ENCODE measurements at regions not wholly inside any gene's neighbourhood (a gene's known extent, or its start where the extent isn't known, plus 50 kb on each side); places are given as distances from the start of the nearest gene placed in this dataset.

- TF ChIP-seq, protein P1, sequence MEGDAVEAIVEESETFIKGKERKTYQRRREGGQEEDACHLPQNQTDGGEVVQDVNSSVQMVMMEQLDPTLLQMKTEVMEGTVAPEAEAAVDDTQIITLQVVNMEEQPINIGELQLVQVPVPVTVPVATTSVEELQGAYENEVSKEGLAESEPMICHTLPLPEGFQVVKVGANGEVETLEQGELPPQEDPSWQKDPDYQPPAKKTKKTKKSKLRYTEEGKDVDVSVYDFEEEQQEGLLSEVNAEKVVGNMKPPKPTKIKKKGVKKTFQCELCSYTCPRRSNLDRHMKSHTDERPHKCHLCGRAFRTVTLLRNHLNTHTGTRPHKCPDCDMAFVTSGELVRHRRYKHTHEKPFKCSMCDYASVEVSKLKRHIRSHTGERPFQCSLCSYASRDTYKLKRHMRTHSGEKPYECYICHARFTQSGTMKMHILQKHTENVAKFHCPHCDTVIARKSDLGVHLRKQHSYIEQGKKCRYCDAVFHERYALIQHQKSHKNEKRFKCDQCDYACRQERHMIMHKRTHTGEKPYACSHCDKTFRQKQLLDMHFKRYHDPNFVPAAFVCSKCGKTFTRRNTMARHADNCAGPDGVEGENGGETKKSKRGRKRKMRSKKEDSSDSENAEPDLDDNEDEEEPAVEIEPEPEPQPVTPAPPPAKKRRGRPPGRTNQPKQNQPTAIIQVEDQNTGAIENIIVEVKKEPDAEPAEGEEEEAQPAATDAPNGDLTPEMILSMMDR (IDR thresholded peaks at IDR 0.05; ENCODE audit: extremely low read depth, insufficient read depth, missing control alignments): no peak
- in situ Hi-C loops (cut with MboI; ENCODE audit: low pct_unique_long_range_greater_than_20kb, low sequenced_read_pairs, unreplicated experiment): no loop called here
- DNase-seq (ENCODE audit: low spot score): no peak
Measured at GRCh38 chr5:174294891-174295620, 249.6 kb downstream of the NSG2 start.

GRCh38 chr5:174295702-174296436 lies 250.4 kb downstream of the NSG2 start:
- in situ Hi-C loops (cut with MboI; ENCODE audit: low pct_unique_long_range_greater_than_20kb, low sequenced_read_pairs, unreplicated experiment): no loop called here
- DNase-seq (ENCODE audit: low spot score): no peak
- TF ChIP-seq, protein P1 (IDR thresholded peaks at IDR 0.05; ENCODE audit: extremely low read depth, insufficient read depth, missing control alignments): no peak

DNA sequence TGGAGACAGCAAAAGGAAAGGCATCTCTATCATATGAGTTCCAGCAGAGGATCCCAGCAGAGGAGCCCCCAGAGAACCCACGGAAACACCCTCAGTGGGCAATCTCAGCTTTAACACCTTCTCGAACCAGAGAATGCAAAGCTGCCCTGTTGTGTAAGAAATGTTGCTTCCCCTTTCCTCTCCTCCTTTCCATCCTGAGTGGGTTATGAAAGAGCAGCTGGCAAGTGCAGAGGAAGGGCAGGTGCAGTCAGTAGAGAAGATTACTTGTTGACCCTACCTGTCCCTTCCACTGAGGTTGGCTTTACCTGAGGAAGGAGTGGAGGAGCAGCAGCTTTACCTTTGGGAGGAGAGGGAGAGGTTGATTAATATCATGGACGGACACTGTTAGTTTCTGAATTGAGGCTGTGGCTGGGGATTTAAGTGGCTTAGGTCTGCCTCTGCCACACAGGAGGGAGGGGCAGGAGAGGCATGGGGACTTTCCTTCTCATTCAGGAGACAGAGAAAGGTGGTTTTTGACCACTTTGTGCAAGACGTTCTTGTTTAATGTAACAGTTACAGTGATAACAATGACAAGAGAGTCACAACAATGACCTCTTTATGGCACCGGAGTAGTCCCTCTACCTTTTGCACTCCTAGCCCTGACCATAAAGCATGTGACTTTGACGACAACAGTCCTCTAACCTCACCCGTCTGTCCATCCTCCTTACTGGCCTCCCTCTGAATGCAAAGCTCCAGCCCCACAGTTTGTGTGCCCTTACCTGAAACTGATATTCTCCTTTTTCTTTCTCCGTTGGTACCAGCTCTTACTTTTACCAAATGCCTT lies 254.8 kb downstream of the NSG2 start:
- in situ Hi-C loops (cut with MboI; ENCODE audit: low pct_unique_long_range_greater_than_20kb, low sequenced_read_pairs, unreplicated experiment): loop anchor here (25.0 kb wide), 2 partner anchors 238 to 688 kb away; partner anchors contain the start of gene BOD1
- DNase-seq (ENCODE audit: low spot score): no peak
- TF ChIP-seq, protein P1 (IDR thresholded peaks at IDR 0.05; ENCODE audit: extremely low read depth, insufficient read depth, missing control alignments): no peak

DNA sequence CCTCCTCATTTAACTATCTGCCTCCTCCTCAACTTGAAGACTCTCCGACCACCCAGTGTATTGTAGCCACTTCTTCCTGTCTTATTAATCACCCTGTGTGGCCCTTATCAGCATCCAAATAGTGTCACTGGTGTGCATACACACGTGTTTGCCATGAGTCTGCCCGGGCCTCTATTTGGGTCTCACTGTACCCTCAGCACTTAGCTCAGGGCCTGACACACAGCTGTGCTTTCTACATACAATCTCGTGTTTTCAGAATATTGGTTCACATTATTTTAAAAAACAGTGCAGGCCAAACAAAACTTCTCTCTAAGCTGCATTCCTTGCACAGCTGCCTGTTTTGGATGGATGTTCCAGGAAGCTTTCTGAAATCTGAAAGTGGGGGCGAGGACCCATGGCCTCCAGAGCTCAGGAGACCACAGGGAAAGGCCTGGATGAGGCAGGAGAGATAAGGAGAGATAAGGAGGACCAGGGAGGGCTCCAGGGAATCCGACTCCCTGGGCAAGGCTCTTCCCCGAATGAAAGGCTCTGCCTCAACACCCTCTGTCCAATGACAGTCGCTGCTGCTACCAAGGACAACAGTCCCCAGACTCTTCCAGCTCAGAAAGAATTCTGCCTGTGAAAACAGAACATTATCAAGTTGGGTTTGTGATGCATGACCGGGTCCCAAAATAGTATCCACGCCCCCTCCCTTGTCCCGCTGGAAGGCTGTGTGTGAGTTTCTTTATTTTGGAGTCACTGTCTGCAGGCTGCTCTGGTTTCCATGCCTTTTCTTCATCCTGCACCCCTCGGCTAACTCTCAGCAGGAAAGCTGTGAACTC lies 255.6 kb downstream of the NSG2 start:
- in situ Hi-C loops (cut with MboI; ENCODE audit: low pct_unique_long_range_greater_than_20kb, low sequenced_read_pairs, unreplicated experiment): loop anchor here (25.0 kb wide), 2 partner anchors 239 to 689 kb away; partner anchors contain the start of gene BOD1
- TF ChIP-seq, protein P1 (IDR thresholded peaks at IDR 0.05; ENCODE audit: extremely low read depth, insufficient read depth, missing control alignments): no peak
- no peak for DNase-seq (ENCODE audit: low spot score)

DNA sequence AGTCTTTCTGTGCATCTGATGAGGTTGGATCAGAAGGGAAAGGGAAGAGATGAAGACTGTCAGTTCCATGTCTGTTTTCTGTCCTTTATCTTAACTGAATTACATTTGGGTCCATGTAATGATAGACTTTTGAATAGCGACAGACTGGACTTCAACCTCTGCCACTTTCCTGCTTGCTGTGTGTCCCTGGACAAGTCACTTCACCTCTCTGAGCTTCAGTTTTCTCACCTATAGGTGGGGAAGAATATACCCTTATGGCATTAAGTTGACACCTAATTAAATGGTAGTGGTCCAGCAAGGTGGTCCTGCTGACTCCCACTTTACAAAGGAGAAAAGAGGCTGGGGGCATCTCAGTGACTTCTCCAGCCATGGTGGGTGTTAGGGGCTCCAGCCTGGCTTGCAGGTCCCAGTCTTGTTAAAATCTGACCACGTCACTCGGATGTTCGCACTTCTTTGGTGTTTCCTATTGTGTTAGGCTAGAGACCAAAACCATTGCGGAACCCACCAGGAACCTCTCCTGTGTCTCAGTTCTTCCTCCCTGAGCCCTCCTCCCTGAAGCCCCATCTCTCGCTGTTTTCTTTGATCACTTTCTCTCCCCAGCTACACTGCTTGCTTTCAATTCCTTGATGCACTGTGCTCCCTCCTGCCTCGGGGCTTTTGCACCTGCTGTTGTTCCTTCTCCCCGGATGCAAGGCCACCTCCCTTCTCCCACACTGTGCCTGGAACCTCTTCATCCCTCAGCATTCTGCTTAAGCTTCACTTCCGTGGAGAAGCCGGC lies 256.5 kb downstream of the NSG2 start:
- TF ChIP-seq, protein P1 (IDR thresholded peaks at IDR 0.05; ENCODE audit: extremely low read depth, insufficient read depth, missing control alignments): no peak
- in situ Hi-C loops (cut with MboI; ENCODE audit: low pct_unique_long_range_greater_than_20kb, low sequenced_read_pairs, unreplicated experiment): loop anchor here (25.0 kb wide), 2 partner anchors 240 to 690 kb away; partner anchors contain the start of gene BOD1
- DNase-seq (ENCODE audit: low spot score): no peak
